ENCODE measurements at regions not wholly inside any gene's neighbourhood (a gene's known extent, or its start where the extent isn't known, plus 50 kb on each side); places are given as distances from the start of the nearest gene placed in this dataset.

- no TSS peak for BruUV-seq (replicated peaks)
- CTCF ChIA-PET = no interaction called here
Observed at GRCh38 chrX:97984641-97985040, 1100.9 kb downstream of the RPA4 start.

DNA sequence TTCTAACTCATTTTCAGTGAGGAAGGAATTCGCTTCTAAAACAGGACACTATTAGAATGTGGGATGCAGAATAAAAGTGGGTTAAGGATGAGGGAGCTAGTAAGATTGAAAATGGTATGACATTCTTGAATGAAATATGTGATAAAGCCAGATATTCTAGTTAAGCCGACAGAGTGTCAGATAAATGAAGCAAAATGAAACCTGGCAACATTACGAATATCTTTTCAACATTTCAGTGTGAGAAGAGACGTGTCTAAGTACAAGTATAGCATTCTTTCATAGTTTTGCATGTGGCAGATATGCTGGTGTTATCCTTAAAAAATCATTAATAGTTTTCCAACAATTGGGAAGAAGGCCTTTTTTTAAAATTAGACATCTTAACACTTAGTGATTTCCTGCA lies 1101.4 kb downstream of the RPA4 start:
- intact Hi-C loops (cut with micrococcal nuclease; ENCODE audit: unreplicated experiment) = no loop called here
- POLR2A ChIA-PET = no interaction called here
- DNase-seq (ENCODE audit: low read depth, low spot score) (no peak), ATAC-seq (no peak)
- Histone ChIP-seq H3K4me1 (ENCODE audit: control insufficient read depth, insufficient read depth, low read length) (no peaks in the 10 kb centered on the region), H3K9me3 (ENCODE audit: control insufficient read depth, insufficient read depth, low read depth, low read length) (no peaks in the 10 kb centered on the region), H3K27me3 (ENCODE audit: control insufficient read depth, insufficient read depth, low read length) (no peaks in the 10 kb centered on the region), H3K36me3 (ENCODE audit: control insufficient read depth, insufficient read depth, low read length) (no peaks in the 10 kb centered on the region), H3K4me3 (ENCODE audit: low read depth in 2 of 2, low read length in 2 of 2) (no peak overlapping the region), H3K27ac (ENCODE audit: low read length) (no peak overlapping the region)
- no peak for TF ChIP-seq SIN3A (IDR thresholded peaks at IDR 0.05; ENCODE audit: borderline replicate concordance, insufficient read depth, low read depth, low read length)
- TF ChIP-seq, protein P1, sequence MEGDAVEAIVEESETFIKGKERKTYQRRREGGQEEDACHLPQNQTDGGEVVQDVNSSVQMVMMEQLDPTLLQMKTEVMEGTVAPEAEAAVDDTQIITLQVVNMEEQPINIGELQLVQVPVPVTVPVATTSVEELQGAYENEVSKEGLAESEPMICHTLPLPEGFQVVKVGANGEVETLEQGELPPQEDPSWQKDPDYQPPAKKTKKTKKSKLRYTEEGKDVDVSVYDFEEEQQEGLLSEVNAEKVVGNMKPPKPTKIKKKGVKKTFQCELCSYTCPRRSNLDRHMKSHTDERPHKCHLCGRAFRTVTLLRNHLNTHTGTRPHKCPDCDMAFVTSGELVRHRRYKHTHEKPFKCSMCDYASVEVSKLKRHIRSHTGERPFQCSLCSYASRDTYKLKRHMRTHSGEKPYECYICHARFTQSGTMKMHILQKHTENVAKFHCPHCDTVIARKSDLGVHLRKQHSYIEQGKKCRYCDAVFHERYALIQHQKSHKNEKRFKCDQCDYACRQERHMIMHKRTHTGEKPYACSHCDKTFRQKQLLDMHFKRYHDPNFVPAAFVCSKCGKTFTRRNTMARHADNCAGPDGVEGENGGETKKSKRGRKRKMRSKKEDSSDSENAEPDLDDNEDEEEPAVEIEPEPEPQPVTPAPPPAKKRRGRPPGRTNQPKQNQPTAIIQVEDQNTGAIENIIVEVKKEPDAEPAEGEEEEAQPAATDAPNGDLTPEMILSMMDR (IDR thresholded peaks at IDR 0.05) = no peak
- CTCF ChIA-PET = no interaction called here
- BruUV-seq (replicated peaks) = no TSS peak
- in situ Hi-C loops (cut with HindIII; ENCODE audit: low pct_unique_long_range_greater_than_20kb, low sequenced_read_pairs) = no loop called here

More at GRCh38 chrX:97984641-97985040, 1100.9 kb downstream of the RPA4 start:
- no peaks in the 10 kb centered on the region for H3K9me3 ChIP-seq (ENCODE audit: control insufficient read depth, insufficient read depth, low read depth, low read length)
- H3K4me3 ChIP-seq (ENCODE audit: low read depth in 2 of 2, low read length in 2 of 2) = no peak overlapping the region
- TF ChIP-seq SIN3A (IDR thresholded peaks at IDR 0.05; ENCODE audit: borderline replicate concordance, insufficient read depth, low read depth, low read length) (no peak), POLR2AphosphoS5 (IDR thresholded peaks at IDR 0.05; ENCODE audit: low read depth, low read length) (no peak), TCF7L2 (IDR thresholded peaks at IDR 0.05; ENCODE audit: low read depth, low read length) (no peak)
- TF ChIP-seq, protein P1 (IDR thresholded peaks at IDR 0.05) = no peak
- TF ChIP-seq, protein P2, sequence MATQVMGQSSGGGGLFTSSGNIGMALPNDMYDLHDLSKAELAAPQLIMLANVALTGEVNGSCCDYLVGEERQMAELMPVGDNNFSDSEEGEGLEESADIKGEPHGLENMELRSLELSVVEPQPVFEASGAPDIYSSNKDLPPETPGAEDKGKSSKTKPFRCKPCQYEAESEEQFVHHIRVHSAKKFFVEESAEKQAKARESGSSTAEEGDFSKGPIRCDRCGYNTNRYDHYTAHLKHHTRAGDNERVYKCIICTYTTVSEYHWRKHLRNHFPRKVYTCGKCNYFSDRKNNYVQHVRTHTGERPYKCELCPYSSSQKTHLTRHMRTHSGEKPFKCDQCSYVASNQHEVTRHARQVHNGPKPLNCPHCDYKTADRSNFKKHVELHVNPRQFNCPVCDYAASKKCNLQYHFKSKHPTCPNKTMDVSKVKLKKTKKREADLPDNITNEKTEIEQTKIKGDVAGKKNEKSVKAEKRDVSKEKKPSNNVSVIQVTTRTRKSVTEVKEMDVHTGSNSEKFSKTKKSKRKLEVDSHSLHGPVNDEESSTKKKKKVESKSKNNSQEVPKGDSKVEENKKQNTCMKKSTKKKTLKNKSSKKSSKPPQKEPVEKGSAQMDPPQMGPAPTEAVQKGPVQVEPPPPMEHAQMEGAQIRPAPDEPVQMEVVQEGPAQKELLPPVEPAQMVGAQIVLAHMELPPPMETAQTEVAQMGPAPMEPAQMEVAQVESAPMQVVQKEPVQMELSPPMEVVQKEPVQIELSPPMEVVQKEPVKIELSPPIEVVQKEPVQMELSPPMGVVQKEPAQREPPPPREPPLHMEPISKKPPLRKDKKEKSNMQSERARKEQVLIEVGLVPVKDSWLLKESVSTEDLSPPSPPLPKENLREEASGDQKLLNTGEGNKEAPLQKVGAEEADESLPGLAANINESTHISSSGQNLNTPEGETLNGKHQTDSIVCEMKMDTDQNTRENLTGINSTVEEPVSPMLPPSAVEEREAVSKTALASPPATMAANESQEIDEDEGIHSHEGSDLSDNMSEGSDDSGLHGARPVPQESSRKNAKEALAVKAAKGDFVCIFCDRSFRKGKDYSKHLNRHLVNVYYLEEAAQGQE (IDR thresholded peaks at IDR 0.05; ENCODE audit: insufficient read depth in 1 of 2, low read depth in 2 of 2, low read length in 1 of 2) = no peak
- POLR2A ChIA-PET = no interaction called here
- H3K36me3 ChIP-seq (ENCODE audit: control insufficient read depth, insufficient read depth, low read length) = no peaks in the 10 kb centered on the region
- no peak overlapping the region for H3K27ac ChIP-seq (ENCODE audit: low read length)
- intact Hi-C loops (cut with micrococcal nuclease; ENCODE audit: unreplicated experiment) (no loop called here), in situ Hi-C loops (cut with HindIII; ENCODE audit: low pct_unique_long_range_greater_than_20kb, low sequenced_read_pairs) (no loop called here)
- DNase-seq (ENCODE audit: low read depth, low spot score) (no peak), ATAC-seq (no peak)
- H3K27me3 ChIP-seq (ENCODE audit: control insufficient read depth, insufficient read depth, low read length) = no peaks in the 10 kb centered on the region
- H3K4me1 ChIP-seq (ENCODE audit: control insufficient read depth, insufficient read depth, low read length) = no peaks in the 10 kb centered on the region

DNA sequence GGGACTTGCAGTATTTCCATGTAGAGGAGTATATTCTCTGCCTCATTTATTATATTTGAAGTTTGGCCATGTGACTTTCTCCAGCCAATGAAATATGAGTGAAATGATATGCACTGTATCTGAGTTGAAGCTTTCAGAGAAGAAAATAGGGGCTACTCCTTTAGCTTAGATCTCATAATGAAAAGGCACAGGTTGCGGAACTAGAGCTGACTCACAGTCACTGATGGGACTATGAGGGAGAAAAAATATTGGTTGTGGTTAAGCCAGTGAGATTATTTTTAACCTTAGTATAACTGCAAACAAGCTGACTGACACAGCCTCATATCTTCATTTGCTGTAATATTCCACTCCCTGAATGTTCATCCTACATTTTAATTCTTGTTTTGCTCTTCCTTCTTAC lies 1104.3 kb downstream of the RPA4 start:
- intact Hi-C loops (cut with micrococcal nuclease; ENCODE audit: unreplicated experiment) = no loop called here
- TF ChIP-seq, protein P2 (IDR thresholded peaks at IDR 0.05; ENCODE audit: insufficient read depth in 1 of 2, low read depth in 2 of 2, low read length in 1 of 2) = no peak
- TF ChIP-seq POLR2AphosphoS5 (IDR thresholded peaks at IDR 0.05; ENCODE audit: low read depth, low read length) = no peak
- TF ChIP-seq SIN3A (IDR thresholded peaks at IDR 0.05; ENCODE audit: borderline replicate concordance, insufficient read depth, low read depth, low read length) = no peak
- no peak for TF ChIP-seq TCF7L2 (IDR thresholded peaks at IDR 0.05; ENCODE audit: low read depth, low read length)
- TF ChIP-seq, protein P1 (IDR thresholded peaks at IDR 0.05) = no peak
- CTCF ChIA-PET = no interaction called here
- POLR2A ChIA-PET = no interaction called here
- Histone ChIP-seq H3K27me3 (ENCODE audit: control insufficient read depth, insufficient read depth, low read length) (no peaks in the 10 kb centered on the region), H3K4me3 (ENCODE audit: low read depth in 2 of 2, low read length in 2 of 2) (no peak overlapping the region), H3K27ac (ENCODE audit: low read length) (no peak overlapping the region), H3K4me1 (ENCODE audit: control insufficient read depth, insufficient read depth, low read length) (no peaks in the 10 kb centered on the region), H3K36me3 (ENCODE audit: control insufficient read depth, insufficient read depth, low read length) (no peaks in the 10 kb centered on the region), H3K9me3 (ENCODE audit: control insufficient read depth, insufficient read depth, low read depth, low read length) (no peaks in the 10 kb centered on the region)
- no peak for DNase-seq (ENCODE audit: low read depth, low spot score)
- ATAC-seq = no peak
- no TSS peak for BruUV-seq (replicated peaks)
- in situ Hi-C loops (cut with HindIII; ENCODE audit: low pct_unique_long_range_greater_than_20kb, low sequenced_read_pairs) = no loop called here
